ENCODE measurements at regions not wholly inside any gene's neighbourhood (a gene's known extent, or its start where the extent isn't known, plus 50 kb on each side); places are given as distances from the start of the nearest gene placed in this dataset.

DNA sequence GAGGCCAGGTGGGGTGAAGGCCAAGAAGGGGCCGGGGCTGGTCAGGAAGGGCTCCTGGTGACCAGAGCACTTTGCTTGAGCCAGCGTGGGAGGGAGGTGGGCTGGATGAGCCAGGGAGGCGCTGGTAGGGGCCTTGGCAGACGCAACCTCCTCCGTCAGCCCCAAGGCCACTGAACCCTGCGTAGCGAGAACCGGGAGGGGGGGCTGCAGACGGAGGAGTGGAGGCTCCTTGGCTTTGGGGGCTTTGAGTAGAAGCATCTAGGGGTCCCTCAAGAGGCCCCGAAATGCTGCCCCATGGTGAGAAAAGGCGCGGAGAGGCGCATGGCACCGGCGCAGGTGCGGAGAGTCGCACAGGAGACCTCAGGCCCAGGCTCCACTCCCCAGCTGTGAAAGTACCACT lies 1888.0 kb upstream of the CDH9 start:
- DNase-seq (no peak), ATAC-seq (ENCODE audit: low read depth) (no peak)
- peaks cover 7% of the 10 kb centered on the region for H3K9me3 Mint-ChIP-seq
- H3K4me1 Mint-ChIP-seq = no peaks in the 10 kb centered on the region
- H3K36me3 Mint-ChIP-seq = no peaks in the 10 kb centered on the region
- POLR2A ChIA-PET = no interaction called here
- no peaks in the 10 kb centered on the region for H3K27me3 Mint-ChIP-seq
- no peak overlapping the region for H3K27ac Mint-ChIP-seq
- no peak overlapping the region for H3K4me3 Mint-ChIP-seq

- H3K27ac Mint-ChIP-seq = no peak overlapping the region
- H3K9me3 Mint-ChIP-seq = peaks cover 5% of the 10 kb centered on the region
- H3K27me3 Mint-ChIP-seq = no peaks in the 10 kb centered on the region
- no peak overlapping the region for H3K4me3 Mint-ChIP-seq
- ATAC-seq (ENCODE audit: low read depth) = no peak
- no peaks in the 10 kb centered on the region for H3K36me3 Mint-ChIP-seq
- H3K4me1 Mint-ChIP-seq = no peaks in the 10 kb centered on the region
- no peak for DNase-seq
- POLR2A ChIA-PET = no interaction called here
Observed at GRCh38 chr5:28917631-28918030, 1879.2 kb upstream of the CDH9 start.

- H3K27me3 Mint-ChIP-seq = no peaks in the 10 kb centered on the region
- no peak overlapping the region for H3K4me3 Mint-ChIP-seq
- H3K27ac Mint-ChIP-seq = no peak overlapping the region
- H3K4me1 Mint-ChIP-seq = no peaks in the 10 kb centered on the region
- H3K9me3 Mint-ChIP-seq = peaks cover 6% of the 10 kb centered on the region
- POLR2A ChIA-PET = no interaction called here
- H3K36me3 Mint-ChIP-seq = no peaks in the 10 kb centered on the region
- no peak for ATAC-seq (ENCODE audit: low read depth)
- DNase-seq = no peak
Observed at GRCh38 chr5:28914297-28914696, 1875.9 kb upstream of the CDH9 start.

GRCh38 chr5:28903643-28904042 lies 1865.3 kb upstream of the CDH9 start:
- H3K36me3 Mint-ChIP-seq = no peaks in the 10 kb centered on the region

DNA sequence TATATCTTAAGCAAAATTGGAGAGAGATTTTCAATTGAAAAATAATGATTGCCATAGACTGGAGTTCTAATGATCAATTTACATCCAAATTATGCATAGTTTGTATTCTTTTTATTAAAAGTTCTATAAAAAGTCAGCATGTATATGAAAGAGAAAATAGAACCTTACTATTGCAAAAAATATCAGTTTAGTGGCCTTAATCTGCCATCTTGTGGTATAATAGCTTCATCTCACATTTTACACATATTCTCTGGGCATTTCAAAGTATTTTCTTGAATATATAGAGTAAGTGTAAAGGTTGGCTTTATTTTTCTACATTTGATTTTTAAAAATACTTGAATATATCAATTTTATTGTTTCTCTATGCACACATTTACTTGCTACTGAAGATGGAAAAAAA lies 1858.6 kb upstream of the CDH9 start:
- Mint-ChIP-seq H3K4me1 (no peaks in the 10 kb centered on the region), H3K36me3 (no peaks in the 10 kb centered on the region), H3K27me3 (no peaks in the 10 kb centered on the region), H3K27ac (no peak overlapping the region), H3K9me3 (peaks cover 4% of the 10 kb centered on the region), H3K4me3 (no peak overlapping the region)
- DNase-seq (no peak), ATAC-seq (ENCODE audit: low read depth) (no peak)
- POLR2A ChIA-PET = no interaction called here

More at GRCh38 chr5:28903643-28904042, 1865.3 kb upstream of the CDH9 start:
- no peak for ATAC-seq (ENCODE audit: low read depth)
- no peaks in the 10 kb centered on the region for H3K27me3 Mint-ChIP-seq
- DNase-seq = no peak
- no peak overlapping the region for H3K27ac Mint-ChIP-seq
- H3K4me1 Mint-ChIP-seq = no peaks in the 10 kb centered on the region
- no peaks in the 10 kb centered on the region for H3K9me3 Mint-ChIP-seq
- H3K4me3 Mint-ChIP-seq = no peak overlapping the region
- POLR2A ChIA-PET = no interaction called here

DNA sequence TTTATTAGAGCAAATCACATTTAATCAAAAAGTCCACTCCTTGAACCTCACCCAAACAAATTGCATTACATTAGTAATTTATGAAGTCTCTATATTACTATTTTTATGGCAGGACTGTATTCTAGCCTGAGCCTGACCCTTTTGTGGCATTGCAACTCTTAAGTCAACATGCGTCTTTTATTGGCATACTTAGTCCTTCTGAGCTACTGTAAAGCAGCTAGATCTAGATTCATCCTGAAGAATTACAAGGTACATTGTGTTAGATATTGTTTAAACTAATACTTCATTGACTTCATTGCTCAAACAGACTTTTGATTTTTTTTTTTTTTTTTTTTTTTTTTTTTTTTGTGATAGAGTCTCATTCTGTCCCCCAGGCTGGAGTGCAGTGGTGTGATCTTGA lies 1842.5 kb upstream of the CDH9 start:
- no peaks in the 10 kb centered on the region for H3K36me3 Mint-ChIP-seq
- no peak overlapping the region for H3K27ac Mint-ChIP-seq
- no peaks in the 10 kb centered on the region for H3K27me3 Mint-ChIP-seq

DNA sequence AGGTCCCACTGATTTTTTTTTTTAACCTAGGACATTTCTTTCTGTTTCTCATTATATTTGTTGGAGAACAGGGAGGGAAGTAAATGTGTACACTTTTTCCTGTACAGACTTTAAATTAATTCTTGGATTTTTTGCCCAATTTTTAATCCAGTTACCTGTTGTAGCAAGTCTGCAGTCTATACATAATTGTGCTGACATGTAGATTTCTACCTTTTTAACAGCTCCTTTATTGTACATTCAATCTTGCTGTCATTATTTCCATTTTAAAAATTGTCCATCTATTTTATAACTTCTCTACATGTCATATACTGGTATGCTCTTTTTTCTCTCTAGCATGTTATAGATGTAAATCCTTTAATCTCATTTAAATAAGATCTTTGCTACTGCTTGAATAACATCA lies 1838.7 kb upstream of the CDH9 start:
- DNase-seq = no peak
- H3K4me1 Mint-ChIP-seq = no peaks in the 10 kb centered on the region
- no peak for ATAC-seq (ENCODE audit: low read depth)
- no peak overlapping the region for H3K4me3 Mint-ChIP-seq
- POLR2A ChIA-PET = no interaction called here
- peaks cover 7% of the 10 kb centered on the region for H3K9me3 Mint-ChIP-seq
- no peaks in the 10 kb centered on the region for H3K27me3 Mint-ChIP-seq
- H3K36me3 Mint-ChIP-seq = no peaks in the 10 kb centered on the region
- H3K27ac Mint-ChIP-seq = no peak overlapping the region

More for the DNA sequence above, 1842.5 kb upstream of the CDH9 start:
- Mint-ChIP-seq H3K9me3 (peaks cover 11% of the 10 kb centered on the region), H3K4me3 (no peak overlapping the region), H3K4me1 (no peaks in the 10 kb centered on the region)
- ATAC-seq (ENCODE audit: low read depth) (no peak), DNase-seq (no peak)
- POLR2A ChIA-PET = no interaction called here

GRCh38 chr5:28864006-28864405 lies 1825.6 kb upstream of the CDH9 start:
- no peak overlapping the region for H3K27ac Mint-ChIP-seq
- no peaks in the 10 kb centered on the region for H3K4me1 Mint-ChIP-seq
- no peak overlapping the region for H3K4me3 Mint-ChIP-seq
- H3K36me3 Mint-ChIP-seq = no peaks in the 10 kb centered on the region
- H3K27me3 Mint-ChIP-seq = no peaks in the 10 kb centered on the region
- ATAC-seq (ENCODE audit: low read depth) (no peak), DNase-seq (no peak)
- peaks cover 2% of the 10 kb centered on the region for H3K9me3 Mint-ChIP-seq
- POLR2A ChIA-PET = no interaction called here

DNA sequence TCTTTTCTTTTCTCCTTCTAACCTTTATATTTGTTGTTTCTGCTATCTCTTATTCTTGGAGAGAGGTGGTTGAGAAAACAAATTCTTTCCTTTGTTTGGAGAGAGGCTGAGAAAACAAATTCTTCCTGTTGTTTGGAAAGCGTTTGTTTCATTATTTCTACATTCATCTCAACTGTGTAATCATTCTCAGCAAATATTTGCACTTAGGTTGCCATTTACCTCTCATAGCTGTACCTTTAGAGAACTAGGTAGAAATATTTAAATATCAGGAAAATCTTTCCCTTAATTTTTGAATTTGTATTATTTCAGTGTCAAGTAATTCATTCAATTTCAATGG lies 1824.4 kb upstream of the CDH9 start:
- POLR2A ChIA-PET = no interaction called here
- H3K27ac Mint-ChIP-seq = no peak overlapping the region
- ATAC-seq (ENCODE audit: low read depth) = no peak
- H3K4me3 Mint-ChIP-seq = no peak overlapping the region
- no peak for DNase-seq
- H3K36me3 Mint-ChIP-seq = no peaks in the 10 kb centered on the region
- peaks cover 4% of the 10 kb centered on the region for H3K9me3 Mint-ChIP-seq
- H3K27me3 Mint-ChIP-seq = no peaks in the 10 kb centered on the region
- H3K4me1 Mint-ChIP-seq = no peaks in the 10 kb centered on the region

- POLR2A ChIA-PET = no interaction called here
- DNase-seq (no peak), ATAC-seq (ENCODE audit: low read depth) (no peak)
- no peaks in the 10 kb centered on the region for H3K4me1 Mint-ChIP-seq
- H3K36me3 Mint-ChIP-seq = no peaks in the 10 kb centered on the region
- H3K4me3 Mint-ChIP-seq = no peak overlapping the region
- no peak overlapping the region for H3K27ac Mint-ChIP-seq
- no peaks in the 10 kb centered on the region for H3K27me3 Mint-ChIP-seq
- H3K9me3 Mint-ChIP-seq = peaks cover 4% of the 10 kb centered on the region
Observed at GRCh38 chr5:28862137-28862859, 1823.9 kb upstream of the CDH9 start.

DNA sequence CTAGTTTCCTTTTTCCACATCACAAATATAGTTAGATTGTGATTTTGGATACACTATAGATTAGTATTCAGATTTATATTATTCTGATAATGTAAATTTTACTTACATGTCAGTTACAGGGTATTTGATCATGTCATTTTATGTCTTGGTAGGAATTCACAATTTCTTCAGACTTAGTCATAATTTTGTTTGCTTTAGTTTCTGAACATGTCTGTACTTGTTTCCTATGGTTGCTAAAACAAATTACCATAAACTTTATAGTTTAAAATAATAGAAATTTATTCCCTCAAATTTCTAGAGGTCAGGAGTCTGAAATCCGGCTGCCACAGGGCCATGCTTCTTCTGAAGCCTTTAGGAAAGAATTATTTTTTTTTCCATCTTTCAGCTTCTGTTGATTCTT lies 1817.2 kb upstream of the CDH9 start:
- no peak for ATAC-seq (ENCODE audit: low read depth)
- Mint-ChIP-seq H3K27me3 (no peaks in the 10 kb centered on the region), H3K9me3 (peaks cover 6% of the 10 kb centered on the region), H3K27ac (no peak overlapping the region), H3K4me1 (no peaks in the 10 kb centered on the region), H3K4me3 (no peak overlapping the region), H3K36me3 (no peaks in the 10 kb centered on the region)
- POLR2A ChIA-PET = no interaction called here
- DNase-seq = no peak

- Mint-ChIP-seq H3K4me1 (no peaks in the 10 kb centered on the region), H3K36me3 (no peaks in the 10 kb centered on the region), H3K4me3 (no peak overlapping the region), H3K27ac (no peak overlapping the region), H3K27me3 (no peaks in the 10 kb centered on the region), H3K9me3 (peaks cover 4% of the 10 kb centered on the region)
- ATAC-seq (ENCODE audit: low read depth) (no peak), DNase-seq (no peak)
- POLR2A ChIA-PET = no interaction called here
Observed at GRCh38 chr5:28850320-28850921, 1812.0 kb upstream of the CDH9 start.

DNA sequence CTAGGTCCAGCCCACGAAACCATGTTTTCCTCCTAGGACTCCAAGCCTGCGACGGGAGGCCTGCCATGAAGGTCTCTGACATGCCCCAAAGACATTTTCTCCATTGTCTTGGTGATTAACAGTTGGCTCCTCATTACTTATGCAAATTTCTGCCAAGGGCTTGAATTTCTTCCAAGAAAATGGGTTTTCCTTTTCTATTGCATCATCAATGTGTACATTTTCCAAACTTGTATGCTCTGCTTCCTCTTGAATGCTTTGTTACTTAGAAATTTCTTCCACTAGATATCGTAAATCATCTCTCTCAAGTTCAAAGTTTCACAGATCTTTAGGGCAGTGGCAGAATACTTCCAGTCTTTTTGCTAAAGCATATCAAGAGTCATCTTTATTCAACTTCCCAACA lies 1792.7 kb upstream of the CDH9 start:
- H3K27me3 Mint-ChIP-seq = no peaks in the 10 kb centered on the region
- ATAC-seq (ENCODE audit: low read depth) = no peak
- no peaks in the 10 kb centered on the region for H3K4me1 Mint-ChIP-seq
- peaks cover 8% of the 10 kb centered on the region for H3K9me3 Mint-ChIP-seq
- DNase-seq = no peak
- POLR2A ChIA-PET = no interaction called here
- H3K27ac Mint-ChIP-seq = no peak overlapping the region
- H3K36me3 Mint-ChIP-seq = no peaks in the 10 kb centered on the region
- no peak overlapping the region for H3K4me3 Mint-ChIP-seq

- DNase-seq (no peak), ATAC-seq (ENCODE audit: low read depth) (no peak)
- Mint-ChIP-seq H3K27ac (no peak overlapping the region), H3K9me3 (peaks cover 9% of the 10 kb centered on the region), H3K27me3 (no peaks in the 10 kb centered on the region), H3K4me1 (no peaks in the 10 kb centered on the region), H3K36me3 (no peaks in the 10 kb centered on the region), H3K4me3 (no peak overlapping the region)
- POLR2A ChIA-PET = no interaction called here
Observed at GRCh38 chr5:28823231-28823630, 1784.8 kb upstream of the CDH9 start.

- Mint-ChIP-seq H3K27me3 (no peaks in the 10 kb centered on the region), H3K27ac (no peak overlapping the region), H3K4me3 (no peak overlapping the region), H3K36me3 (no peaks in the 10 kb centered on the region), H3K4me1 (no peaks in the 10 kb centered on the region), H3K9me3 (peaks cover 9% of the 10 kb centered on the region)
- no peak for DNase-seq
- POLR2A ChIA-PET = no interaction called here
- no peak for ATAC-seq (ENCODE audit: low read depth)
Observed at GRCh38 chr5:28822071-28822470, 1783.7 kb upstream of the CDH9 start.

All from activated naive CD8-positive, alpha-beta T cell treated with anti-CD3 and anti-CD28 coated beads, Interleukin-2, amount 10 ng/mL, durations not matched to agents 7 days and 5 days (primary cell).